ENCODE measurements at regions not wholly inside any gene's neighbourhood (a gene's known extent, or its start where the extent isn't known, plus 50 kb on each side); places are given as distances from the start of the nearest gene placed in this dataset.

DNA sequence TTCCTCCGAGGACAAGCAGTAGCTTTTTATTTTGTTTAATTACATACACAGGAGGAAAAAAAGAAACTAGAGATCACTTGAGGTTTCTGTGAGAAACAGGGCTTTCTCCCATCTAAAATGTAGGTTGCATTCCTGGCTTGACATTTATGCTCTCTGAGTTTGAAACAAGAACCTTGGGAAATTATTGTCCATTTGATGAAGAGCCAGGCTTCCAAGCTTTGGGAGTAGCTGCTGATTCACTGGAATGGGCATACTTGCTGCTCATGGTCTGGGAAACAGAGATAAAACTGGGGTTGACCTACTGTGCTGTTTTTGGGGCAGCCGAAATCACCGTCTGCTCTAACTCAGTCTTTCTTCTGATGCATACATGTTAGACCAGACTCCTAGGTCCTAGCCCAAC is 165.4 kb downstream of the MIS18A start:
- no peaks in the 10 kb centered on the region for H3K4me1 ChIP-seq (ENCODE audit: insufficient read depth)
- no peak for TF ChIP-seq POLR2A (IDR thresholded peaks at IDR 0.05)
- H3K36me3 ChIP-seq: no peaks in the 10 kb centered on the region
- WGBS, 3 donors: 39 to 75% (median 65%) methylated on average over 3 of the region's 3 CpGs
- no peak for DNase-seq
- no peaks in the 10 kb centered on the region for H3K27me3 ChIP-seq
- H3K9me3 ChIP-seq: no peaks in the 10 kb centered on the region
- intact Hi-C loops (cut with DNase I): no loop called here
- H3K27ac ChIP-seq: no peak overlapping the region
- H3K4me3 ChIP-seq: no peak overlapping the region

DNA sequence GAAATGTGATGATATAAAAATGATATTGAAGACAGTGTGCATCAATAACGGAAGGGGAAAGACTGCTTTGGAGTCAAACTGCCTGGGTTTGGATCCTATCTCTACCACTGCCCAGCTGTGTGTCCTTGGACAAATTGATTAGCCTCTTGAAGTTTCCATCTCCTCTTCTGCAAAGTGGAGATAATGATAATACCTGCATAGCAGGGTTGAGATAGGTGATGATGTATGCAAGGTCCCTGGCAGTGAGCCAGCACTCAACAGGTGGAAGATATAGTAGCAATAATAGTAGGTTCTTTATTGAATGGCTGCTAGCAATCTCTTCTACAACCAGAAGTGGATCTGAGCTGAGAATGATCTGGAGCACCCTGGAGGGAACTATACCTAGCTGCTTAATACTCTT is 166.7 kb downstream of the MIS18A start:
- no peaks in the 10 kb centered on the region for H3K27me3 ChIP-seq
- no peak overlapping the region for H3K27ac ChIP-seq
- TF ChIP-seq, protein P1, sequence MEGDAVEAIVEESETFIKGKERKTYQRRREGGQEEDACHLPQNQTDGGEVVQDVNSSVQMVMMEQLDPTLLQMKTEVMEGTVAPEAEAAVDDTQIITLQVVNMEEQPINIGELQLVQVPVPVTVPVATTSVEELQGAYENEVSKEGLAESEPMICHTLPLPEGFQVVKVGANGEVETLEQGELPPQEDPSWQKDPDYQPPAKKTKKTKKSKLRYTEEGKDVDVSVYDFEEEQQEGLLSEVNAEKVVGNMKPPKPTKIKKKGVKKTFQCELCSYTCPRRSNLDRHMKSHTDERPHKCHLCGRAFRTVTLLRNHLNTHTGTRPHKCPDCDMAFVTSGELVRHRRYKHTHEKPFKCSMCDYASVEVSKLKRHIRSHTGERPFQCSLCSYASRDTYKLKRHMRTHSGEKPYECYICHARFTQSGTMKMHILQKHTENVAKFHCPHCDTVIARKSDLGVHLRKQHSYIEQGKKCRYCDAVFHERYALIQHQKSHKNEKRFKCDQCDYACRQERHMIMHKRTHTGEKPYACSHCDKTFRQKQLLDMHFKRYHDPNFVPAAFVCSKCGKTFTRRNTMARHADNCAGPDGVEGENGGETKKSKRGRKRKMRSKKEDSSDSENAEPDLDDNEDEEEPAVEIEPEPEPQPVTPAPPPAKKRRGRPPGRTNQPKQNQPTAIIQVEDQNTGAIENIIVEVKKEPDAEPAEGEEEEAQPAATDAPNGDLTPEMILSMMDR (IDR thresholded peaks at IDR 0.05): no peak
- no peak for TF ChIP-seq POLR2A (IDR thresholded peaks at IDR 0.05)
- no peak for TF ChIP-seq EP300 (IDR thresholded peaks at IDR 0.05)

DNA sequence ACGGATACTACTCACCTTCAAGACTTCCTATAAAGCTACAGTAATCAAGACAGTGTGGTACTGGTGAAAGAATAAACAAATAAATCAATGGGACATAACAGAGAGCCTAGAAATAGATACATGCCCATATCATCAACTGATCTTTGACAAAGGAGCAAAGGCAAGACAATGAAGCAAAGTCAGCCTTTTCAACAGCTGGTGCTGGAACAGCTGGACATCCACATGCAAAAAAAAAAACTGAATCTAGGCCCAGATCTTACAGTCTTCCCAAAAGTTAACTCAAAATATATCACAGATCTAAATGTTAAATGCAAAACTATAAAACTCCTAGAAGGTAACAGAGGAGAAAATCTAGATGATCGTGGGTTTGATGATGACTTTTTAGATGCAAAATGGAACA is 170.3 kb downstream of the MIS18A start:
- intact Hi-C loops (cut with DNase I): no loop called here
- no peak for DNase-seq
- H3K9me3 ChIP-seq: peaks cover 0 to 4% of the 10 kb centered on the region in 2 donors
- no peaks in the 10 kb centered on the region for H3K4me1 ChIP-seq (ENCODE audit: insufficient read depth)
- WGBS, 3 donors: 94 to 97% (median 95%) methylated on average over 2 of the region's 2 CpGs
- no peaks in the 10 kb centered on the region for H3K36me3 ChIP-seq
- TF ChIP-seq POLR2A (IDR thresholded peaks at IDR 0.05): no peak
- no peak for TF ChIP-seq EP300 (IDR thresholded peaks at IDR 0.05)
- TF ChIP-seq, protein P1 (IDR thresholded peaks at IDR 0.05): no peak
- H3K4me3 ChIP-seq: no peak overlapping the region
- H3K27ac ChIP-seq: no peak overlapping the region
- no peaks in the 10 kb centered on the region for H3K27me3 ChIP-seq

More for the DNA sequence above, 166.7 kb downstream of the MIS18A start:
- Histone ChIP-seq H3K4me1 (ENCODE audit: insufficient read depth) (no peaks in the 10 kb centered on the region), H3K9me3 (no peaks in the 10 kb centered on the region), H3K36me3 (no peaks in the 10 kb centered on the region), H3K4me3 (no peak overlapping the region)
- WGBS, 3 donors: 26 to 45% (median 28%) methylated on average over 1 of the region's 1 CpG
- intact Hi-C loops (cut with DNase I): no loop called here
- no peak for DNase-seq

DNA sequence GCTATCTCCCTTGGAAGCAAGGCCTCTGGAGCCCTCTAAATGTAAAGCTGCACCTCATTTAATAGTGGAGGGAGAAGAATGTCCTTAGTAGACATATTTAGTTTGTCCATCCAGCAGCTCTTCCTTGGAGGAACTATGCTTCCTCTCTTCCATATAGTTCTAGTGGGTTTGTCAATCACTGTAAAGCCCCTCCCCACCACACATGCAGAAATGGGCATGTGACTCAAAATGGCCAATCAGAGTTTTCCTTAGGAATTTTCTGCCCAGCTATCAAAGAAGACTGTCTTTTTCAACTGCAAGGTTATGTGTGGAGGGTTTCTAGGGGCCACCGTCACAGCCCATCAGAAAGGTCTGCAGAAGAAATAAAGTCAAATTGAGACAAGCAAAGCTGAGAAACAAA is 175.5 kb downstream of the MIS18A start:
- Histone ChIP-seq H3K27ac (no peak overlapping the region), H3K9me3 (peaks cover 0 to 4% of the 10 kb centered on the region in 2 donors), H3K27me3 (no peaks in the 10 kb centered on the region), H3K4me3 (no peak overlapping the region), H3K4me1 (ENCODE audit: insufficient read depth) (no peaks in the 10 kb centered on the region), H3K36me3 (no peaks in the 10 kb centered on the region)
- intact Hi-C loops (cut with DNase I): loop anchor here in 1 of 4 donors (5.0 kb wide), 1 partner anchor 1771 kb away; no protein-coding TSS in a partner anchor
- WGBS, 3 donors: 88 to 95% (median 92%) methylated on average over 1 of the region's 1 CpG
- DNase-seq: no peak
- TF ChIP-seq POLR2A (IDR thresholded peaks at IDR 0.05) (no peak), EP300 (IDR thresholded peaks at IDR 0.05) (no peak)

DNA sequence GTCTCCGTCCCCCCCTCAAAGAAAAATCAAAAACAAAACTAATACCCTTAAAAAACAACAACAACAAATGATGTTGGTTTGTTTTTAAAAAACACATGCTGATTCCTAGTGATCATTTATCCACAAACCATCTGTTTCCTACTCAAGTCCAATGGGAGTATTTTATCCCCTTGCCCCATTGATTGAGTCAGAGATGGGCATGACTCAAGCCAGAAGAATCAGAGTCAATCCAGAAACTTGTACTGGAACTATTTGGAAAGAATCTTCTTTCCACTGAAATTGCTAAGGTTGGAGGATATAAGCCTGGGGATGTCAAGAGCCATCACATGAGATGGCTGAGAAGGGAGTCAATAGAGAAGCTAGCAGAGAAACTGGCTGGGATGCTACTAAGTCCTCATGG is 176.4 kb downstream of the MIS18A start:
- Histone ChIP-seq H3K27ac (no peak overlapping the region), H3K36me3 (no peaks in the 10 kb centered on the region), H3K27me3 (no peaks in the 10 kb centered on the region), H3K4me3 (no peak overlapping the region), H3K4me1 (ENCODE audit: insufficient read depth) (no peaks in the 10 kb centered on the region), H3K9me3 (peaks cover 0 to 4% of the 10 kb centered on the region in 2 donors)
- intact Hi-C loops (cut with DNase I): loop anchor here in 1 of 4 donors (5.0 kb wide), 1 partner anchor 1770 kb away; no protein-coding TSS in a partner anchor
- WGBS, 3 donors: 88 to 95% (median 90%) methylated on average over 1 of the region's 1 CpG
- DNase-seq: no peak
- TF ChIP-seq EP300 (IDR thresholded peaks at IDR 0.05): no peak
- no peak for TF ChIP-seq POLR2A (IDR thresholded peaks at IDR 0.05)
- TF ChIP-seq, protein P1 (IDR thresholded peaks at IDR 0.05): no peak

All from ovary (tissue), 7 donors.